ENCODE measurements at regions not wholly inside any gene's neighbourhood (a gene's known extent, or its start where the extent isn't known, plus 50 kb on each side); places are given as distances from the start of the nearest gene placed in this dataset.

- DNase-seq = no peak
- H3K4me3 ChIP-seq (ENCODE audit: low read depth, low read length) = no peak overlapping the region
- H3K36me3 ChIP-seq = no peaks in the 10 kb centered on the region
- H3K27me3 ChIP-seq = no peaks in the 10 kb centered on the region
- H3K9me3 ChIP-seq = no peaks in the 10 kb centered on the region
- no peaks in the 10 kb centered on the region for H3K4me1 ChIP-seq
- TF ChIP-seq, protein P1, sequence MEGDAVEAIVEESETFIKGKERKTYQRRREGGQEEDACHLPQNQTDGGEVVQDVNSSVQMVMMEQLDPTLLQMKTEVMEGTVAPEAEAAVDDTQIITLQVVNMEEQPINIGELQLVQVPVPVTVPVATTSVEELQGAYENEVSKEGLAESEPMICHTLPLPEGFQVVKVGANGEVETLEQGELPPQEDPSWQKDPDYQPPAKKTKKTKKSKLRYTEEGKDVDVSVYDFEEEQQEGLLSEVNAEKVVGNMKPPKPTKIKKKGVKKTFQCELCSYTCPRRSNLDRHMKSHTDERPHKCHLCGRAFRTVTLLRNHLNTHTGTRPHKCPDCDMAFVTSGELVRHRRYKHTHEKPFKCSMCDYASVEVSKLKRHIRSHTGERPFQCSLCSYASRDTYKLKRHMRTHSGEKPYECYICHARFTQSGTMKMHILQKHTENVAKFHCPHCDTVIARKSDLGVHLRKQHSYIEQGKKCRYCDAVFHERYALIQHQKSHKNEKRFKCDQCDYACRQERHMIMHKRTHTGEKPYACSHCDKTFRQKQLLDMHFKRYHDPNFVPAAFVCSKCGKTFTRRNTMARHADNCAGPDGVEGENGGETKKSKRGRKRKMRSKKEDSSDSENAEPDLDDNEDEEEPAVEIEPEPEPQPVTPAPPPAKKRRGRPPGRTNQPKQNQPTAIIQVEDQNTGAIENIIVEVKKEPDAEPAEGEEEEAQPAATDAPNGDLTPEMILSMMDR (IDR thresholded peaks at IDR 0.05; ENCODE audit: low read depth, low read length) = no peak
Observed at GRCh38 chr12:66779466-66779865, 100.6 kb upstream of the GRIP1 start.

DNA sequence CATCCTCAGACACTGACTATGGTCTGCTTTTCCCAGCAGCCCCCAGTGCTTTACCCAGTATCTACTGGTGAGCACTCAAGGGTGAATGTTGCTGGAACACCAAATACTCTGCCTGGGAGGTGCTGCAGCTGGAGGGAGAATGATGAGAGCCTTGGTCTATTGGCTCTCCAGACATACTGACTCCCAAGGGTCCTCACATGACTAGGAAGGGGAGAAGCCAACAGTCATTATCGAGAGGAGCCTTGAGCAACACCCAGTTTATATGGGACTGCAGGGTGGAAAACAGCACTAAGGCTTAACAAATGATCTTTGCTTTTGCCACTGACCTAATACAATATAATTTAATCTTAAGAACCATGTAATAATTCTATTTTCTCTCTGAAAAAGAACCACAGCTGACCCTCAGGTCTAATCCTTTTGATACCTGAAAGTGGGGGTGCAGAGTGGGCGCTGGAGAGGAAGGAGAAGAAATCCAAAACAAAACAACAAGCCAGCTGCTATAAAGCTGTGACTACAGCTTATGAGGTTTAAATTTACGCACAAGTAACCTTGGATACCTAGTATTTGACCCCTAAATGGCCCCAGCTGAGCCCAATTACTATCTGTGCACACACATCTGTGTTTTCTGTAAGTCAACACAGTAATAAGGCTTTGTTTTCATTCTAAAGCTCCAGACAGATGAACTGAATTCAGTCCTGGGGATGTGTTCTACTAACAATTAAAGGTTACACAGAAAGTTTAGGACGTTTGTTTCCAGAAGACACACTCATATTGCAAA lies 107.8 kb upstream of the GRIP1 start:
- H3K4me1 ChIP-seq = no peaks in the 10 kb centered on the region
- H3K4me3 ChIP-seq (ENCODE audit: low read depth, low read length) = no peak overlapping the region
- H3K9me3 ChIP-seq = no peaks in the 10 kb centered on the region
- no peaks in the 10 kb centered on the region for H3K36me3 ChIP-seq
- TF ChIP-seq, protein P1 (IDR thresholded peaks at IDR 0.05; ENCODE audit: low read depth, low read length) = no peak
- DNase-seq = no peak
- H3K27me3 ChIP-seq = no peaks in the 10 kb centered on the region

DNA sequence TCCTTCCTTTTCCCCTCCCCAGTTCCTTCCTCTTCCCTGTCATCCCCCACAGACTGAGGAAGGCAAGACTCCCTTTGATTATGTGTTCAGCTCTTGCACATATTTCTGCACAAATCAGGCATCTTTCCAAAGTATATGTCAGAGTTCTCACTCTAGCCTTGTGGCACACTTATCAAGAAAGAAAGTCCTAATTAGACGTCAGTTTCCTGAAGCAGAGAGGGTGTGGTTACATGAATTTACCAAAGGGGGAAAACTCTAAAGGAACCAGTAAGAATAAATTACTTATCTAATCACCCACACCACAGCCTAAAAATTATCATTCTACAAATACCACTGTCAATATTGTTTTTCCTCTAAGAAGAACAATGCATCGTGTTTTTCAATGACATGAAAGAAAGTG lies 120.7 kb upstream of the GRIP1 start:
- no peaks in the 10 kb centered on the region for H3K4me1 ChIP-seq
- TF ChIP-seq, protein P1 (IDR thresholded peaks at IDR 0.05; ENCODE audit: low read depth, low read length) = no peak

GRCh38 chr12:66800046-66800445 lies 121.2 kb upstream of the GRIP1 start:
- H3K36me3 ChIP-seq = no peaks in the 10 kb centered on the region
- H3K4me3 ChIP-seq (ENCODE audit: low read depth, low read length) = no peak overlapping the region
- no peaks in the 10 kb centered on the region for H3K27me3 ChIP-seq
- TF ChIP-seq, protein P1 (IDR thresholded peaks at IDR 0.05; ENCODE audit: low read depth, low read length) = no peak
- no peaks in the 10 kb centered on the region for H3K4me1 ChIP-seq
- H3K9me3 ChIP-seq = no peaks in the 10 kb centered on the region
- DNase-seq = no peak

More for the DNA sequence above, 120.7 kb upstream of the GRIP1 start:
- DNase-seq = no peak
- no peaks in the 10 kb centered on the region for H3K27me3 ChIP-seq
- no peak overlapping the region for H3K4me3 ChIP-seq (ENCODE audit: low read depth, low read length)
- no peaks in the 10 kb centered on the region for H3K36me3 ChIP-seq
- no peaks in the 10 kb centered on the region for H3K9me3 ChIP-seq

- Histone ChIP-seq H3K4me3 (ENCODE audit: low read depth, low read length) (no peak overlapping the region), H3K4me1 (no peaks in the 10 kb centered on the region), H3K9me3 (no peaks in the 10 kb centered on the region), H3K27me3 (no peaks in the 10 kb centered on the region), H3K36me3 (no peaks in the 10 kb centered on the region)
- TF ChIP-seq, protein P1 (IDR thresholded peaks at IDR 0.05; ENCODE audit: low read depth, low read length) = no peak
- no peak for DNase-seq
Observed at GRCh38 chr12:66803930-66804329, 125.1 kb upstream of the GRIP1 start.

DNA sequence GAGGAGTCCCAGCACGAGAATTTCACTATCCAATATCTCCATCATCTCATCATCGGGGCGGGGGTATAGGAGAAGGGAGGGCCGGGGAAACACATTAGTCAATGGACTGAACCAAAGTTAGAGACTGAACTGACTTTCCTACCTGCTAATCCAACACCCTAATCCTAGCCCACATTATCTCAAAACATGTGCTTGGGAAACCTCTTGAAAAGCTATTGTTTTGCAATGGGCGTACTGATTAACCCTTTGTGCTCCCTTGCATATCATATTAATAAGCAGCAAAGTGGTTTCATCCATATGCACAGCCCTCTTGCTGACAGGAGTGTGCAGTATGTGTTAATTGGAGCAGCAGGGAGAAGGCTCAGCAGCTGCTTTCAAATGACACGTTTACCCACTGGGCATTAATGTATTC lies 125.7 kb upstream of the GRIP1 start:
- H3K36me3 ChIP-seq = no peaks in the 10 kb centered on the region
- TF ChIP-seq, protein P1 (IDR thresholded peaks at IDR 0.05; ENCODE audit: low read depth, low read length) = no peak
- no peak for DNase-seq
- H3K4me3 ChIP-seq (ENCODE audit: low read depth, low read length) = no peak overlapping the region
- H3K27me3 ChIP-seq = no peaks in the 10 kb centered on the region
- H3K4me1 ChIP-seq = no peaks in the 10 kb centered on the region
- H3K9me3 ChIP-seq = no peaks in the 10 kb centered on the region
